ENCODE measurements at regions not wholly inside any gene's neighbourhood (a gene's known extent, or its start where the extent isn't known, plus 50 kb on each side); places are given as distances from the start of the nearest gene placed in this dataset.
"Not testable (repeated sequence)": the region's sequence is repeated elsewhere in the genome, so short reads cannot be mapped to it uniquely, and the experiment has no call there.

- intact Hi-C loops (cut with micrococcal nuclease): no loop called here
- Mint-ChIP-seq H3K36me3 (ENCODE audit: low read depth) (no peaks in the 10 kb centered on the region), H3K4me1 (no peaks in the 10 kb centered on the region), H3K9me3 (peaks cover 5% of the 10 kb centered on the region), H3K27me3 (no peaks in the 10 kb centered on the region), H3K4me3 (no peak overlapping the region), H3K27ac (no peak overlapping the region)
- ATAC-seq (ENCODE audit: low read depth) (no peak), DNase-seq (no peak)
- CTCF ChIA-PET: no interaction called here
- no peak for TF ChIP-seq CTCF (IDR thresholded peaks at IDR 0.05)
- POLR2A ChIA-PET: no interaction called here
Measured at GRCh38 chr13:67916650-67917049, 686.5 kb upstream of the PCDH9 start.

GRCh38 chr13:67914535-67914934, 684.4 kb upstream of the PCDH9 start:
- Mint-ChIP-seq H3K4me3 (no peak overlapping the region), H3K4me1 (no peaks in the 10 kb centered on the region)
- CTCF ChIA-PET: no interaction called here

GRCh38 chr13:67902960-67903359, 672.8 kb upstream of the PCDH9 start:
- H3K4me3 Mint-ChIP-seq; H3K36me3 Mint-ChIP-seq (ENCODE audit: low read depth); ATAC-seq (ENCODE audit: low read depth); POLR2A ChIA-PET; H3K4me1 Mint-ChIP-seq; H3K27me3 Mint-ChIP-seq; H3K27ac Mint-ChIP-seq; DNase-seq; intact Hi-C loops (cut with micrococcal nuclease); CTCF ChIA-PET: not testable (repeated sequence)
- H3K9me3 Mint-ChIP-seq: peaks cover 15% of the 10 kb centered on the region

More at GRCh38 chr13:67914535-67914934, 684.4 kb upstream of the PCDH9 start:
- H3K9me3 Mint-ChIP-seq: peaks cover 5% of the 10 kb centered on the region
- H3K36me3 Mint-ChIP-seq (ENCODE audit: low read depth): no peaks in the 10 kb centered on the region
- no peaks in the 10 kb centered on the region for H3K27me3 Mint-ChIP-seq
- DNase-seq: no peak
- intact Hi-C loops (cut with micrococcal nuclease): no loop called here
- no peak for ATAC-seq (ENCODE audit: low read depth)
- no peak overlapping the region for H3K27ac Mint-ChIP-seq
- POLR2A ChIA-PET: no interaction called here
- TF ChIP-seq CTCF (IDR thresholded peaks at IDR 0.05): no peak

- intact Hi-C loops (cut with micrococcal nuclease): no loop called here
- Mint-ChIP-seq H3K4me1 (no peaks in the 10 kb centered on the region), H3K36me3 (ENCODE audit: low read depth) (no peaks in the 10 kb centered on the region), H3K27ac (no peak overlapping the region), H3K27me3 (no peaks in the 10 kb centered on the region), H3K9me3 (no peaks in the 10 kb centered on the region), H3K4me3 (no peak overlapping the region)
- ChIA-PET POLR2A (no interaction called here), CTCF (no interaction called here)
- no peak for TF ChIP-seq CTCF (IDR thresholded peaks at IDR 0.05)
- DNase-seq: no peak
- no peak for ATAC-seq (ENCODE audit: low read depth)
Measured at GRCh38 chr13:67880916-67881315, 650.8 kb upstream of the PCDH9 start.

GRCh38 chr13:67878376-67878775, 648.2 kb upstream of the PCDH9 start:
- CTCF ChIA-PET: no interaction called here
- ATAC-seq (ENCODE audit: low read depth) (no peak), DNase-seq (no peak)
- no peak for TF ChIP-seq CTCF (IDR thresholded peaks at IDR 0.05)
- POLR2A ChIA-PET: no interaction called here
- H3K4me1 Mint-ChIP-seq: no peaks in the 10 kb centered on the region
- no peaks in the 10 kb centered on the region for H3K36me3 Mint-ChIP-seq (ENCODE audit: low read depth)
- intact Hi-C loops (cut with micrococcal nuclease): no loop called here
- H3K27ac Mint-ChIP-seq: no peak overlapping the region
- H3K27me3 Mint-ChIP-seq: no peaks in the 10 kb centered on the region
- no peaks in the 10 kb centered on the region for H3K9me3 Mint-ChIP-seq
- H3K4me3 Mint-ChIP-seq: no peak overlapping the region

GRCh38 chr13:67877031-67877430, 646.9 kb upstream of the PCDH9 start:
- H3K4me1 Mint-ChIP-seq: no peaks in the 10 kb centered on the region
- H3K4me3 Mint-ChIP-seq: no peak overlapping the region
- CTCF ChIA-PET: no interaction called here
- POLR2A ChIA-PET: no interaction called here
- ATAC-seq (ENCODE audit: low read depth) (no peak), DNase-seq (no peak)
- no peak overlapping the region for H3K27ac Mint-ChIP-seq
- no peak for TF ChIP-seq CTCF (IDR thresholded peaks at IDR 0.05)
- intact Hi-C loops (cut with micrococcal nuclease): no loop called here
- H3K9me3 Mint-ChIP-seq: no peaks in the 10 kb centered on the region
- no peaks in the 10 kb centered on the region for H3K27me3 Mint-ChIP-seq
- no peaks in the 10 kb centered on the region for H3K36me3 Mint-ChIP-seq (ENCODE audit: low read depth)

Data from activated B cell treated with CpG ODN at 0.5 μM for 24 hours (primary cell).